Body of pancreas (tissue), 4 donors: ENCODE measurements at regions not wholly inside any gene's neighbourhood (a gene's known extent, or its start where the extent isn't known, plus 50 kb on each side); places are given as distances from the start of the nearest gene placed in this dataset.

Experiments used
- ATAC-seq: fragments of 150-250 bp; one replicate; pipeline ENCODE4 v1.9.1; 2016
- DNase-seq, 4 donors: peaks; one replicate each; pipeline ENCODE4 v3.0.0-alpha.2; 2019
- H3K27ac ChIP-seq, 4 donors: fragments of 200-600 bp; sonication (generic); 1 replicate in 3 of 4; 2 replicates in 1 of 4; pipeline versions ENCODE4 v1.5.1 to v1.6.1; 2016 to 2019; ENCODE audit warnings: mild to moderate bottlenecking in 1 of 4, mixed read lengths in 1 of 4, moderate library complexity in 1 of 4
- H3K27me3 ChIP-seq, 2 donors: fragments of 200-600 bp; sonication (generic); one replicate each; pipeline ENCODE4 v1.6.0; 2016; ENCODE audit warnings: mild to moderate bottlenecking in 1 of 2
- H3K36me3 ChIP-seq, 2 donors: fragments of 200-600 bp; sonication (generic); replicated peaks in 1 of 2; 2 replicates each; pipeline ENCODE4 v1.5.1; 2016; ENCODE audit warnings: low read depth in 2 of 2; ENCODE audit not compliant: insufficient read depth in 1 of 2
- H3K4me1 ChIP-seq: fragments of 200-600 bp; sonication (generic); one replicate; pipeline ENCODE4 v1.6.0; 2016
- H3K4me3 ChIP-seq, 2 donors: fragments of 200-600 bp; sonication (generic); 1 replicate in 1 of 2; 2 replicates in 1 of 2; pipeline ENCODE4 v1.5.1; 2016 to 2019
- H3K9me3 ChIP-seq, 3 donors: fragments of 200-600 bp; sonication (generic); 1 replicate in 2 of 3; 2 replicates in 1 of 3; pipeline ENCODE4 v1.5.1; 2016
- POLR2A ChIP-seq, 3 donors: fragments of 450-650 bp; IDR thresholded peaks; one replicate each; pipeline ENCODE4 v1.6.1; 2016; ENCODE audit warnings: antibody characterized with exemption in 3 of 3, mild to moderate bottlenecking in 2 of 3
- WGBS, 2 donors: methylation state at CpG; one replicate each; pipeline ENCODE4 v1.1.5; 2017; 5-methylcytosine and 5-hydroxymethylcytosine counted together
- intact Hi-C: fragments of 100-400 bp; cut with DNase I; formaldehyde crosslinking; loops from one replicate; pipeline ENCODE4 v1.15.1; 2023
- TF ChIP-seq, protein P1 (sequence below), 7 experiments: fragments of 450-650 bp in 4 of 7; fragments of 200-600 bp in 3 of 7; sonication (generic) in 3 of 7; IDR thresholded peaks; one replicate each; pipeline ENCODE4 v1.5.1; 2016 to 2019; ENCODE audit warnings: antibody characterized with exemption in 7 of 7

DNA sequence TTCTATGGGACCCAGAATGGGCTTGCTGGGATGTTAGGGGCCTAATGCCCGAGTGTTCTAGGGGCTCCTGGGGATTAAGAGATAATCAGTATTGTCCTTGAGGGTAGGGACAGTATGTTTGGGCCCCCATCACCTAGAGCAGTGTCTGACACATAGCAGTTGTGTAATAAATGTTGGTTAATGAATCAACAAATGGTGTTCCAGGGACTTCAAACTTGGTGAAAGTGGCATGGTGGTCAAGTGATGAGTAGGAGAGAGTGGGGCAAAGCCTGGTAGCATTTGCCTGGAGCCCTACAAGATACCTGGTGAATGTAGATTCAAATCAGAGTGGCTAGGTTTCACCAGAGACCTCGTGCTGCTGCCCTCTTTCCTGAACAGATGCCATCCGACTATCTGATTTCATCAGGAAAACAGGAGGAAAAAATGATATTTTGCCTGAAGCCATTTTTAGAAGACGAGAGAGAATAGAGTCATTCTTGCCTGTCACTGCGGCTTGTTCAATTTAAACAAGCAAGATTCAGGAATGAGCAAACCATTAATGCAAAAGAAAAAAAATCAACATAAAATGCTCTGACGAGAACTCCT is 117.3 kb downstream of the RPL22L1 start:
- Histone ChIP-seq H3K27me3 (no peaks in the 10 kb centered on the region), H3K36me3 (no peaks in the 10 kb centered on the region), H3K27ac (no peak overlapping the region), H3K9me3 (no peaks in the 10 kb centered on the region), H3K4me1 (peaks cover 19% of the 10 kb centered on the region), H3K4me3 (no peak overlapping the region)
- intact Hi-C loops, result no loop called here
- ATAC-seq (no peak), DNase-seq (no peak)
- TF ChIP-seq POLR2A (IDR thresholded peaks at IDR 0.05), result no peak
- TF ChIP-seq, protein P1, sequence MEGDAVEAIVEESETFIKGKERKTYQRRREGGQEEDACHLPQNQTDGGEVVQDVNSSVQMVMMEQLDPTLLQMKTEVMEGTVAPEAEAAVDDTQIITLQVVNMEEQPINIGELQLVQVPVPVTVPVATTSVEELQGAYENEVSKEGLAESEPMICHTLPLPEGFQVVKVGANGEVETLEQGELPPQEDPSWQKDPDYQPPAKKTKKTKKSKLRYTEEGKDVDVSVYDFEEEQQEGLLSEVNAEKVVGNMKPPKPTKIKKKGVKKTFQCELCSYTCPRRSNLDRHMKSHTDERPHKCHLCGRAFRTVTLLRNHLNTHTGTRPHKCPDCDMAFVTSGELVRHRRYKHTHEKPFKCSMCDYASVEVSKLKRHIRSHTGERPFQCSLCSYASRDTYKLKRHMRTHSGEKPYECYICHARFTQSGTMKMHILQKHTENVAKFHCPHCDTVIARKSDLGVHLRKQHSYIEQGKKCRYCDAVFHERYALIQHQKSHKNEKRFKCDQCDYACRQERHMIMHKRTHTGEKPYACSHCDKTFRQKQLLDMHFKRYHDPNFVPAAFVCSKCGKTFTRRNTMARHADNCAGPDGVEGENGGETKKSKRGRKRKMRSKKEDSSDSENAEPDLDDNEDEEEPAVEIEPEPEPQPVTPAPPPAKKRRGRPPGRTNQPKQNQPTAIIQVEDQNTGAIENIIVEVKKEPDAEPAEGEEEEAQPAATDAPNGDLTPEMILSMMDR (IDR thresholded peaks at IDR 0.05), result no peak
- WGBS, 2 donors, result 88 to 95% methylated on average over 6 of the region's 6 CpGs

DNA sequence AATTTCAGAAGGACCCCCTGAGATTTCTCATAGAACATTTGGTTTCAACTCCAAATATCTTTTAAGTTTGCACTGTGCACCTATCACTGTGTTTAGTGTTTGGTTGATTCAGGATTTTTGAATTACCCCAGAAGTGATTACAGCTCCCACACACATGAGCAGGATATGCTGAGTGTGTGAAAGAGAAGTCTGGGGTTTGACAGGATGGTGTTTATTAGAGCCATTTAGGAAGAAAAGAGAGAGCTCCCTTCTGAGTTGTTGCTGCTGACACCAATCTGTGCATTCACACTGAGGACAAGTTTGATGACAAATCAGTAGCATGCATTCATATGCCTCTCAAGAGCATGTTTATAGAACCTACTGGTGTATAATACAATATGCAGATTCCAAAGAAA is 118.1 kb downstream of the RPL22L1 start:
- no peaks in the 10 kb centered on the region for H3K9me3 ChIP-seq
- H3K4me1 ChIP-seq, result peaks cover 19% of the 10 kb centered on the region
- DNase-seq, result no peak
- intact Hi-C loops, result no loop called here
- no peaks in the 10 kb centered on the region for H3K27me3 ChIP-seq
- no peaks in the 10 kb centered on the region for H3K36me3 ChIP-seq
- H3K4me3 ChIP-seq, result no peak overlapping the region
- ATAC-seq, result peak; percentile 24
- no peak for TF ChIP-seq POLR2A (IDR thresholded peaks at IDR 0.05)
- TF ChIP-seq, protein P1 (IDR thresholded peaks at IDR 0.05), result no peak
- H3K27ac ChIP-seq, result peak overlapping the region in 2 of 4 donors; percentile 2 to 19

DNA sequence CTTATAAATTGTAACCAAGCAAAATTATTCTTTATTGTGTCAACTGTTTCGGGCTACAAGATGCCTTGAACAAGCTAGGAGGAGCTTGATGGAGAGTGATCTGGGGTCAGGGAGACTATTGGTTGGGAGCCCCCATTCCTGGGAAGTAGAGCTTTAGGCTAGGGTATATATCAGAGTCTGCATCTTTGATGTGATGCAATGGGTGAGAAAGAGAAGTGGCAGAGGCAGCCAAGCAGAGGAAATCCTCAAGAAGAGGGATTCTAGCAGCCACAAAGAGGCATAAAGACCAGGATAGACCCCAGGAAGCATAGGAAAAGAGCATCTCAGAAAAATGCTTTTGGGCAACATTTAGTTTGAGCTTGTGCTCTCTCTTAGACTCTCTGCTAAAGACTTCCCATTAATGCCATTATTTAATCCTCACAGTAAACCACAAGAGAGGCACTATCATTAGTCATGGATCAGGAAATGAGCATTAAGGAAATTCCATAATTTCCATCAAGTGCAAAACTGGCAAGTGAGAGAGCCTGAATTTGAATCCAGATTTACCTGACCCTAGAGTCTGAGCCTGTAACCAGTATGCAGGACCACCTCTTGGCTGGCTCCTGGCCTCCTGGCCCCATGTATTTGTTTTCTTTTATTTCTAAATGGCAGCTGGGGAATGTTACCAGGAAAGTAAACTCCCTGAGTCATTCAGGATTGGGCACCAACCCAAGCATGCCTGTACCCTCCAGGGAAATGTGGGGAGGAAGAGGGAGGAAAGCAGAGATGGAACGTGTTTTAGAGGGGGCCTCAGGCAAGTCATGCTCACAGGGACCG is 118.7 kb downstream of the RPL22L1 start:
- H3K27me3 ChIP-seq, result no peaks in the 10 kb centered on the region
- no peaks in the 10 kb centered on the region for H3K36me3 ChIP-seq
- DNase-seq (peak; percentile 47 to 68 (median 64)), ATAC-seq (peak; percentile 85)
- no peak for TF ChIP-seq POLR2A (IDR thresholded peaks at IDR 0.05)
- intact Hi-C loops, result no loop called here
- H3K27ac ChIP-seq, result peak overlapping the region in 2 of 4 donors; percentile 2 to 19
- 38 to 47% methylated on average over 3 of the region's 3 CpGs for WGBS, 2 donors
- no peaks in the 10 kb centered on the region for H3K9me3 ChIP-seq
- H3K4me3 ChIP-seq, result no peak overlapping the region
- peaks cover 19% of the 10 kb centered on the region for H3K4me1 ChIP-seq

DNA sequence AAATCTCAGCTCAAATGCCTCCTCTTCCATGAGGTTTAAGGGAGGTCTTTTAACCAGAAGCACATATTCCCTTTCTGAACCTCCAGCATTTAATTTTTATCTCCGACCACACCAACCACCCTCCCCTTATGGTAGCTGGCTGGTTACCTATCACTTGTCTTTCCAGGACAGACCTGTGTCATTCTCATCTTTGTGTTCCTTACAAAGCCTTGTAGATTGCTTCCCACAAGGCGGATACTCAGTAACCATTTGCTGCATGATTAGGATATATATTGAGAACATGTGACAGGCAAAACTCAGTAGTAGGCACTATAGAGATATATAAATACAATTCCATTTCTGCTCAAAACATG is 119.5 kb downstream of the RPL22L1 start:
- no peak for TF ChIP-seq POLR2A (IDR thresholded peaks at IDR 0.05)
- TF ChIP-seq, protein P1 (IDR thresholded peaks at IDR 0.05), result no peak
- H3K4me1 ChIP-seq, result peaks cover 19% of the 10 kb centered on the region
- no peaks in the 10 kb centered on the region for H3K27me3 ChIP-seq
- no peaks in the 10 kb centered on the region for H3K36me3 ChIP-seq
- H3K4me3 ChIP-seq, result no peak overlapping the region
- no peaks in the 10 kb centered on the region for H3K9me3 ChIP-seq
- intact Hi-C loops, result no loop called here
- no peak overlapping the region for H3K27ac ChIP-seq
- no peak for DNase-seq
- ATAC-seq, result no peak
- 87 to 91% methylated on average over 2 of the region's 2 CpGs for WGBS, 2 donors

DNA sequence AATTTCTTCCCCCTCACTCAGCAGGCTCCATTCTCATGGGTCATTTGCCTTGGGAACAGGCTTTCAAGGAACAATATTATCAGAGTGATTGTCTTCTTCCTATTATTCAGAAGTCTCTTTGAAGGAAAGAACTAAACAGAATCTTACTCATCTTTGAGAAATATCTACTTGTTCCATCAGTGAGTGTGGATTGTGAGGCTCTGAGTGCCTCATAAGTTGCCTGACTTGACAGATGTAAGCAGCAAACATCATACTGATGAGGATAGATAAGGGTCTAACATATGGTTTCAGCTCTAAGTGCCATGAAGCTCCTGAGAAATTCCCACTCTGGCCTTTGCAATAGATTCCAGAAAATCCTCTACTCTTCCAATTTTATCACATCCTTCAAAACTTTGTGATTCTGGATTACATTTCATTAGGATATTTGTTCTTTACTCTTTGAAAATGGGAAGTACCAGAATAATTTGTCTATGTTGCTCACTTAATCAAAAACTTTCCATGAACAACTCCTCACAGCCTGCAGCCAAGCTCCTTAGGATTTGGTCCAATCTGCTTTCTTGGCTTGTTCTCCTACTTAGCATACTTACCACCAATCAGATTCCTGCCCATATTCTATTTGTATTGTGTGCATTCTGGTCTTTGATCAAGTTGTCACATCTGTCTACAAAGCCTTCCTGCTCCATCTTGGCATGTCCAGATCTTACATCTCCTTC is 120.1 kb downstream of the RPL22L1 start:
- H3K4me3 ChIP-seq, result no peak overlapping the region
- ATAC-seq (no peak), DNase-seq (no peak)
- H3K27ac ChIP-seq, result no peak overlapping the region
- H3K36me3 ChIP-seq, result no peaks in the 10 kb centered on the region
- intact Hi-C loops, result no loop called here
- TF ChIP-seq POLR2A (IDR thresholded peaks at IDR 0.05), result no peak
- TF ChIP-seq, protein P1 (IDR thresholded peaks at IDR 0.05), result no peak
- H3K4me1 ChIP-seq, result peaks cover 19% of the 10 kb centered on the region
- H3K9me3 ChIP-seq, result no peaks in the 10 kb centered on the region
- no peaks in the 10 kb centered on the region for H3K27me3 ChIP-seq
